Fibroblast of the aortic adventitia (primary cell): ENCODE measurements at regions not wholly inside any gene's neighbourhood (a gene's known extent, or its start where the extent isn't known, plus 50 kb on each side); places are given as distances from the start of the nearest gene placed in this dataset.

Experiments
- DNase-seq: peaks from one replicate; pipeline ENCODE4 v3.0.0-alpha.2; 2010; ENCODE audit warnings: low read depth
- H3K4me3 ChIP-seq: 2 replicates; pipeline ENCODE4 v1.5.1; 2011; ENCODE audit warnings: low read depth, mild to moderate bottlenecking, control low read depth, low read length, moderate library complexity
- TF ChIP-seq, protein P1 (sequence below): IDR thresholded peaks from 2 replicates; pipeline ENCODE4 v1.5.1; 2011; ENCODE audit warnings: mild to moderate bottlenecking, low read length, control low read depth, inconsistent platforms; ENCODE audit not compliant: insufficient read depth

DNA sequence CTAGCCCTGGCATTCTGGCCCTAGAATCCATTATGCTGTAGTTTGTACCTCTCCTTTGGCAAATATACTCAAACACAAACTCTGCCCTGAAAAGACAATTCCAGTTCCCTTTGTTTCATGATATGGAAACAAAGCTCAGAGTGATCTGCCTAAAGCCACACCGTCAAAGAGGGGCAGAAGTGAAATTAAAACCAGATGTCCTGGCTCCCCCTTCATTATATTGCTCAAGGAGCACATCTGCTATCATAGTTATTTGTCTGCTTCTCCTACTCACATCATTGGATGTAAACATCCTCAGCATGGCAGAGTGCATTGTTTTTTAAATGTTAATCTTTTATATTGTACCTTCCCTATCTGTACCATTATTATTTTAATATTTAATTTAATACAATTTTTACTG is 266.7 kb upstream of the SMARCA2 start:
- TF ChIP-seq, protein P1, sequence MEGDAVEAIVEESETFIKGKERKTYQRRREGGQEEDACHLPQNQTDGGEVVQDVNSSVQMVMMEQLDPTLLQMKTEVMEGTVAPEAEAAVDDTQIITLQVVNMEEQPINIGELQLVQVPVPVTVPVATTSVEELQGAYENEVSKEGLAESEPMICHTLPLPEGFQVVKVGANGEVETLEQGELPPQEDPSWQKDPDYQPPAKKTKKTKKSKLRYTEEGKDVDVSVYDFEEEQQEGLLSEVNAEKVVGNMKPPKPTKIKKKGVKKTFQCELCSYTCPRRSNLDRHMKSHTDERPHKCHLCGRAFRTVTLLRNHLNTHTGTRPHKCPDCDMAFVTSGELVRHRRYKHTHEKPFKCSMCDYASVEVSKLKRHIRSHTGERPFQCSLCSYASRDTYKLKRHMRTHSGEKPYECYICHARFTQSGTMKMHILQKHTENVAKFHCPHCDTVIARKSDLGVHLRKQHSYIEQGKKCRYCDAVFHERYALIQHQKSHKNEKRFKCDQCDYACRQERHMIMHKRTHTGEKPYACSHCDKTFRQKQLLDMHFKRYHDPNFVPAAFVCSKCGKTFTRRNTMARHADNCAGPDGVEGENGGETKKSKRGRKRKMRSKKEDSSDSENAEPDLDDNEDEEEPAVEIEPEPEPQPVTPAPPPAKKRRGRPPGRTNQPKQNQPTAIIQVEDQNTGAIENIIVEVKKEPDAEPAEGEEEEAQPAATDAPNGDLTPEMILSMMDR = no peak
- H3K4me3 ChIP-seq = no peak overlapping the region
- no peak for DNase-seq

DNA sequence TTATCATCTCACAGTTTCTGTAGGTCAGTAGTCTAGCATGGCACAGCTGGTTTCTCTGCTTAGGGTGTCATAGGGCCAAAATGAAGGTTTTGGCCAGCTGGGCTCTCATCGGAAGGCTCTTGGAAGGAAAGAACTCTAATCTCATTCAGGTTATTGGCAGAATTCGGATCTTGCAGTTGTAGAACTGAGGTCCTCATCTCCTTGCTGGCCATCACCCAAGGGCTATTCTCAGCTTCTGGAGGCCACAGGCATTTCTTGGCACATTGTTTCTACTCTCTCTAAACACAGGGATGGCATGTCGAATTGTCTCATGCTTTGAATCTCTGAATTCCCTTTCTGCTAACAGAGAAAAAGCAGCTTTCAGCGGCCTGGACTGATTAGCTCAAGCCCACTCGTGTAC is 258.0 kb upstream of the SMARCA2 start:
- TF ChIP-seq, protein P1 = no peak
- DNase-seq = no peak
- no peak overlapping the region for H3K4me3 ChIP-seq

DNA sequence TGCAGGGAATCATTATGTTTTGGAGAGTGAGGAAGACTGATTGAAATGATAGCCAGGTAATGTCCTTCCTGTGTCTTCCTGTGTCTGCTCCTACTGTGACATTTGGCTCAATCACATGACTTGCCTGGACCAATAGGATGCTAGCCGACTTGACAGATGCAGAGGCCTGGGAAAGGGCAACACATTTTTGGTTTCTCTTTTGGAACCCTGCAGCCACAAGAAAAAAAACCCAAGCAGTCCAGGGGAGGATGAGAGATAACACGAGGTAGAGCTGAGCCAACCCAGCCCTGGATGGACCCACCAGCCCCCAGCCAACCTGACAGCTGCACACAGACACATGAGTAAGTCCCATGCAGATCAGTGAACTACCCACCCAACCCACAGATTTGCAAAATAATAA is 256.1 kb upstream of the SMARCA2 start:
- TF ChIP-seq, protein P1 = no peak
- no peak overlapping the region for H3K4me3 ChIP-seq
- no peak for DNase-seq

DNA sequence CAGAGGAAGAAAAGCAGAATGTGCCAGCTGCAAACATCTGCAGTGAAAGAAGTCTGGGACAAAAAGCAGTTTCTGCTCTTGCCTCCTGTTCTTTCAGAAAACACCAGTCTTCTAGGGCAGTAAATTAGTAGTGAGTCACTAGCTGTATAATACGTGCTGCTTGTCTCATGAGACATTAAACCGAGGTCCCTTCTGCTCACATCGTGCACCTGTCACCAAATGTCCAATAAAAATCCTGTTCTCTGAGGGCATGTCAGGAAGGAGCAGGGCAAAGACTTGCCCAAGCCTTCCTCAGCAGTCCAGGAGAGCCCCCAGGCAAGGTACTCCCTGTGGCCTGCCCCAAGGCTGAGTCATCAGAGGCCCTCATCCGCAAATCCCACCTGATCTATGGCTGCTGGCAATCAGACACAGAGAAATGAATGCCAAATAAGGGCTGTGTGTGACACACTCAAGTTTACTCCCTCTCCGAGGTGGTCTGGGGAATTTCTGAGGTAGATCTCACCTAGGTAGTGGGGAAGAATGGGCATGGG is 255.3 kb upstream of the SMARCA2 start:
- DNase-seq = no peak
- H3K4me3 ChIP-seq = no peak overlapping the region
- TF ChIP-seq, protein P1 = no peak

GRCh38 chr9:1761807-1762206 is 253.3 kb upstream of the SMARCA2 start:
- H3K4me3 ChIP-seq = no peak overlapping the region
- TF ChIP-seq, protein P1 = no peak
- no peak for DNase-seq

DNA sequence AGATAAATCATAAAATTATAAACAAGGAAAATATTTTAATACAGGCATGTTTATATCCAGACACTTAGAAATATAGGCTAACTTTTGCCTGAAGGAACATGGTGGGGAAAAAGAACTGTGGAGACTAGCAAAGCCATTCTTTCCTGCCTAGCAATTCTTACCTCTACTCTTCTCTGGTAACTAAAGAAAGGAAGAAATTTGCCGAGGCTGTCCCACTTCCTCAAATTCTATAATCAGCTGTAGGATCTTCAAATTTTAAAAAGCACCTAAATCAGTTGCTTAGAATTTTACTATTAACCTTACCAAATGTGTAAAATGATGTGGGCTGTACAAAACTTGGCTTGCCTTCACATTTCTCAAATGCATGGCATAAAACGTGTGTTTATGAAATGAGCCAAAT is 249.1 kb upstream of the SMARCA2 start:
- TF ChIP-seq, protein P1 = no peak
- H3K4me3 ChIP-seq = no peak overlapping the region
- DNase-seq = no peak

DNA sequence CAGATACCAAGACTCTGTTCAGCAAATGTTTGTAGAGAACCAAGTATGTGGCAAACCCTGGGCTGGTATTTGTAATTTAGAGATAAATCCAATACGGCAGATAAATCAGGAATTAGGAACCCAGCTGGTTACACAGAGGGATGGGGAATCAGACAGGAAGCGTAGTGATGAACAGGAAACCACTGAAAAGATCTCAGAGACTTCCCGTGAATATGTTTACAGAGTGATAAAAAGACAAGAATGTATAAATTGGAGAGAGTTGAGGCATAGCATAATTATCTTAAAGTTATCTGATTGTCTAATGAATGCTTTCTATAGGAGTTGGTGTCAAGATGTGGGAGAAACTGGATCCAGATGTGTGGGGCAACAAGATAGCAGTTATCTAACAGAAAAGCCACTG is 246.6 kb upstream of the SMARCA2 start:
- no peak overlapping the region for H3K4me3 ChIP-seq
- TF ChIP-seq, protein P1 = no peak
- no peak for DNase-seq
